GM19025 (cell line): ENCODE measurements at regions not wholly inside any gene's neighbourhood (a gene's known extent, or its start where the extent isn't known, plus 50 kb on each side); places are given as distances from the start of the nearest gene placed in this dataset.

ENCODE experiments used
- ATAC-seq: cut with Tn5 transposase; IDR thresholded peaks from one replicate; pipeline ENCODE4 v1.9.1; 2021; ENCODE audit warnings: mild to moderate bottlenecking, low read depth, moderate library complexity; ENCODE audit not compliant: unreplicated experiment

- no peak for ATAC-seq
Measured at GRCh38 chr2:120578576-120579352, 156.9 kb upstream of the GLI2 start.

GRCh38 chr2:120579916-120580685 lies 155.6 kb upstream of the GLI2 start:
- ATAC-seq: no peak

- no peak for ATAC-seq
Measured at GRCh38 chr2:120580709-120581108, 155.0 kb upstream of the GLI2 start.

GRCh38 chr2:120583121-120583520 lies 152.5 kb upstream of the GLI2 start:
- no peak for ATAC-seq

- ATAC-seq: no peak
Measured at GRCh38 chr2:120583851-120584570, 151.7 kb upstream of the GLI2 start.

GRCh38 chr2:120586507-120587278 lies 149.0 kb upstream of the GLI2 start:
- ATAC-seq: no peak

GRCh38 chr2:120587279-120587996 lies 148.2 kb upstream of the GLI2 start:
- no peak for ATAC-seq

- no peak for ATAC-seq
Measured at GRCh38 chr2:120587997-120588336, 147.7 kb upstream of the GLI2 start.

- no peak for ATAC-seq
Measured at GRCh38 chr2:120589771-120590608, 145.7 kb upstream of the GLI2 start.

GRCh38 chr2:120590841-120591240 lies 144.8 kb upstream of the GLI2 start:
- ATAC-seq: no peak

- ATAC-seq: no peak
Measured at GRCh38 chr2:120591572-120591971, 144.1 kb upstream of the GLI2 start.

GRCh38 chr2:120592084-120592483 lies 143.6 kb upstream of the GLI2 start:
- no peak for ATAC-seq

- ATAC-seq: no peak
Measured at GRCh38 chr2:120593921-120594686, 141.6 kb upstream of the GLI2 start.

- ATAC-seq: no peak
Measured at GRCh38 chr2:120594856-120595685, 140.6 kb upstream of the GLI2 start.

GRCh38 chr2:120595739-120596138 lies 139.9 kb upstream of the GLI2 start:
- ATAC-seq: no peak

GRCh38 chr2:120596191-120596811 lies 139.4 kb upstream of the GLI2 start:
- no peak for ATAC-seq

GRCh38 chr2:120596990-120597594 lies 138.6 kb upstream of the GLI2 start:
- no peak for ATAC-seq
